AG20443 (cell line): ENCODE measurements at regions not wholly inside any gene's neighbourhood (a gene's known extent, or its start where the extent isn't known, plus 50 kb on each side); places are given as distances from the start of the nearest gene placed in this dataset.
A peak's percentile ranks its signal among the peaks of the same experiment; 100 is the strongest.
"Not testable (repeated sequence)": the region's sequence is repeated elsewhere in the genome, so short reads cannot be mapped to it uniquely, and the experiment has no call there.

Experiments used
- DNase-seq: peaks from one replicate; pipeline ENCODE4 v3.0.0; 2012; ENCODE audit warnings: low spot score, mixed read lengths

- no peak for DNase-seq
Observed at GRCh38 chr5:66413931-66414330, 182.3 kb upstream of the MAST4 start.

- no peak for DNase-seq
Observed at GRCh38 chr5:66415208-66415607, 181.0 kb upstream of the MAST4 start.

GRCh38 chr5:66416698-66417097 lies 179.5 kb upstream of the MAST4 start:
- DNase-seq = no peak

GRCh38 chr5:66417781-66418180 lies 178.4 kb upstream of the MAST4 start:
- no peak for DNase-seq

- no peak for DNase-seq
Observed at GRCh38 chr5:66423484-66423883, 172.7 kb upstream of the MAST4 start.

- DNase-seq = no peak
Observed at GRCh38 chr5:66425842-66426241, 170.4 kb upstream of the MAST4 start.

- no peak for DNase-seq
Observed at GRCh38 chr5:66426259-66427138, 169.7 kb upstream of the MAST4 start.

GRCh38 chr5:66427139-66427442 lies 169.1 kb upstream of the MAST4 start:
- DNase-seq = no peak

- no peak for DNase-seq
Observed at GRCh38 chr5:66436721-66437120, 159.5 kb upstream of the MAST4 start.

GRCh38 chr5:66438087-66438486 lies 158.1 kb upstream of the MAST4 start:
- no peak for DNase-seq

GRCh38 chr5:66438696-66439095 lies 157.5 kb upstream of the MAST4 start:
- no peak for DNase-seq

GRCh38 chr5:66440202-66440680 lies 156.0 kb upstream of the MAST4 start:
- DNase-seq = peak; percentile 63

GRCh38 chr5:66441351-66441750 lies 154.8 kb upstream of the MAST4 start:
- DNase-seq = no peak

- peak; percentile 27 for DNase-seq
Observed at GRCh38 chr5:66442951-66443445, 153.2 kb upstream of the MAST4 start.

GRCh38 chr5:66443462-66444130 lies 152.6 kb upstream of the MAST4 start:
- DNase-seq = no peak

- DNase-seq = not testable (repeated sequence)
Observed at GRCh38 chr5:66448070-66448469, 148.1 kb upstream of the MAST4 start.

- DNase-seq = no peak
Observed at GRCh38 chr5:66450237-66450636, 146.0 kb upstream of the MAST4 start.

GRCh38 chr5:66450988-66451387 lies 145.2 kb upstream of the MAST4 start:
- DNase-seq = no peak

GRCh38 chr5:66452109-66452508 lies 144.1 kb upstream of the MAST4 start:
- DNase-seq = no peak

- peak; percentile 62 for DNase-seq
Observed at GRCh38 chr5:66454186-66455078, 141.8 kb upstream of the MAST4 start.

- no peak for DNase-seq
Observed at GRCh38 chr5:66459728-66460127, 136.5 kb upstream of the MAST4 start.

GRCh38 chr5:66467564-66467963 lies 128.6 kb upstream of the MAST4 start:
- DNase-seq = no peak
